ENCODE measurements at regions not wholly inside any gene's neighbourhood (a gene's known extent, or its start where the extent isn't known, plus 50 kb on each side); places are given as distances from the start of the nearest gene placed in this dataset.

GRCh38 chr13:84230568-84230967, 348.3 kb upstream of the SLITRK1 start:
- Histone ChIP-seq H3K27me3 (no peaks in the 10 kb centered on the region), H3K9me3 (no peaks in the 10 kb centered on the region), H3K4me3 (no peak overlapping the region), H3K27ac (no peak overlapping the region), H3K36me3 (no peaks in the 10 kb centered on the region), H3K4me1 (no peaks in the 10 kb centered on the region)
- WGBS, 2 donors = 28 to 54% methylated on average over 1 of the region's 1 CpG
- TF ChIP-seq CTCF (IDR thresholded peaks at IDR 0.05) (no peak), EP300 (IDR thresholded peaks at IDR 0.05) (no peak), POLR2A (IDR thresholded peaks at IDR 0.05) (no peak)
- DNase-seq (ENCODE audit: low spot score in 2 of 2) = no peak

GRCh38 chr13:84211048-84211447, 328.8 kb upstream of the SLITRK1 start:
- H3K4me3 ChIP-seq = no peak overlapping the region
- no peak for DNase-seq (ENCODE audit: low spot score in 2 of 2)
- WGBS, 2 donors = 89 to 90% methylated on average over 2 of the region's 2 CpGs
- no peaks in the 10 kb centered on the region for H3K27me3 ChIP-seq
- TF ChIP-seq POLR2A (IDR thresholded peaks at IDR 0.05) (no peak), CTCF (IDR thresholded peaks at IDR 0.05) (no peak), EP300 (IDR thresholded peaks at IDR 0.05) (no peak)
- H3K4me1 ChIP-seq = no peaks in the 10 kb centered on the region
- H3K27ac ChIP-seq = no peak overlapping the region
- no peaks in the 10 kb centered on the region for H3K9me3 ChIP-seq
- H3K36me3 ChIP-seq = no peaks in the 10 kb centered on the region

GRCh38 chr13:84208246-84208910, 326.1 kb upstream of the SLITRK1 start:
- Histone ChIP-seq H3K27ac (no peak overlapping the region), H3K4me1 (no peaks in the 10 kb centered on the region), H3K36me3 (no peaks in the 10 kb centered on the region), H3K27me3 (no peaks in the 10 kb centered on the region), H3K9me3 (no peaks in the 10 kb centered on the region), H3K4me3 (no peak overlapping the region)
- 48 to 51% methylated on average over 7 of the region's 7 CpGs for WGBS, 2 donors
- DNase-seq (ENCODE audit: low spot score in 2 of 2) = no peak
- TF ChIP-seq CTCF (IDR thresholded peaks at IDR 0.05) (no peak), POLR2A (IDR thresholded peaks at IDR 0.05) (no peak), EP300 (IDR thresholded peaks at IDR 0.05) (no peak)

- Histone ChIP-seq H3K4me1 (no peaks in the 10 kb centered on the region), H3K27me3 (no peaks in the 10 kb centered on the region), H3K36me3 (no peaks in the 10 kb centered on the region), H3K9me3 (no peaks in the 10 kb centered on the region), H3K4me3 (no peak overlapping the region), H3K27ac (no peak overlapping the region)
- 95 to 97% methylated on average over 2 of the region's 2 CpGs for WGBS, 2 donors
- TF ChIP-seq POLR2A (IDR thresholded peaks at IDR 0.05) (no peak), CTCF (IDR thresholded peaks at IDR 0.05) (no peak), EP300 (IDR thresholded peaks at IDR 0.05) (no peak)
- no peak for DNase-seq (ENCODE audit: low spot score in 2 of 2)
Measured at GRCh38 chr13:84207509-84207908, 325.2 kb upstream of the SLITRK1 start.

- H3K4me1 ChIP-seq = no peaks in the 10 kb centered on the region
- WGBS, 2 donors = 25 to 37% methylated on average over 4 of the region's 4 CpGs
- TF ChIP-seq CTCF (IDR thresholded peaks at IDR 0.05) (no peak), POLR2A (IDR thresholded peaks at IDR 0.05) (no peak), EP300 (IDR thresholded peaks at IDR 0.05) (no peak)
Measured at GRCh38 chr13:84200971-84201370, 318.7 kb upstream of the SLITRK1 start.

More at GRCh38 chr13:84200971-84201370, 318.7 kb upstream of the SLITRK1 start:
- Histone ChIP-seq H3K4me3 (no peak overlapping the region), H3K27ac (no peak overlapping the region), H3K36me3 (no peaks in the 10 kb centered on the region), H3K27me3 (no peaks in the 10 kb centered on the region), H3K9me3 (no peaks in the 10 kb centered on the region)
- no peak for DNase-seq (ENCODE audit: low spot score in 2 of 2)

Data from tibial nerve (tissue), 4 donors.